H1 (cell line): ENCODE measurements at regions not wholly inside any gene's neighbourhood (a gene's known extent, or its start where the extent isn't known, plus 50 kb on each side); places are given as distances from the start of the nearest gene placed in this dataset.

ENCODE experiments used
- CTCF ChIA-PET: fragments of 300-600 bp; sonication (Branson Sonifier 250); formaldehyde crosslinking; loops from one replicate; lab custom pipeline; 2021; ENCODE audit not compliant: partially characterized antibody; lab: Charles Lee
- POLR2A ChIA-PET: fragments of 300-600 bp; sonication (Branson Sonifier 250); formaldehyde crosslinking; loops from one replicate; lab custom pipeline; 2021; ENCODE audit warnings: inconsistent platforms; ENCODE audit not compliant: partially characterized antibody; lab: Charles Lee
- DNase-seq, 2 experiments: peaks; one replicate each; pipeline versions ENCODE4 v3.0.0 to v3.0.0-alpha.2; 2010 to 2022; ENCODE audit warnings: low spot score in 2 of 2, low read depth in 1 of 2, mixed read lengths in 1 of 2
- FAIRE-seq: peaks from 2 replicates; lab custom pipeline; 2011; peaks lifted over from hg19 to GRCh38; lab: Jason Lieb, UNC
- H2AFZ ChIP-seq: 2 replicates; pipeline ENCODE4 v1.8.1; 2012; ENCODE audit warnings: low read length, inconsistent platforms
- H2AK5ac ChIP-seq: 2 replicates; pipeline ENCODE4 v1.6.1; 2013; ENCODE audit warnings: low read depth, low read length
- H2BK120ac ChIP-seq: replicated peaks from 2 replicates; pipeline ENCODE3; 2013; ENCODE audit warnings: low read depth, low read length, inconsistent platforms
- H2BK12ac ChIP-seq: 2 replicates; pipeline ENCODE4 v1.6.1; 2013; ENCODE audit warnings: low read depth, low read length
- H2BK15ac ChIP-seq: 2 replicates; pipeline ENCODE4 v1.6.1; 2013; ENCODE audit warnings: low read length
- H2BK20ac ChIP-seq: 2 replicates; pipeline ENCODE4 v1.6.1; 2013; ENCODE audit warnings: low read length
- H2BK5ac ChIP-seq: 2 replicates; pipeline ENCODE4 v1.6.1; 2013; ENCODE audit warnings: low read depth, low read length
- H3K14ac ChIP-seq: 2 replicates; pipeline ENCODE4 v1.6.1; 2013; ENCODE audit warnings: inconsistent platforms; ENCODE audit not compliant: insufficient read length
- H3K18ac ChIP-seq: 2 replicates; pipeline ENCODE4 v1.6.1; 2013; ENCODE audit warnings: low read length; ENCODE audit errors: extremely low read depth
- H3K23ac ChIP-seq: 2 replicates; pipeline ENCODE4 v1.6.1; 2013; ENCODE audit warnings: inconsistent platforms; ENCODE audit not compliant: insufficient read length
- H3K23me2 ChIP-seq: 2 replicates; pipeline ENCODE4 v1.6.1; 2013; ENCODE audit warnings: low read depth, low read length
- H3K27ac ChIP-seq: 2 replicates; pipeline ENCODE4 v1.6.1; 2011; ENCODE audit warnings: low read depth, low read length, inconsistent platforms
- H3K27me3 ChIP-seq, 4 experiments: replicated peaks in 1 of 4; 1 replicate in 1 of 4; 2 replicates in 3 of 4; pipeline versions ENCODE4 v1.6.1 to v1.8.1; 2011 to 2013; ENCODE audit warnings: low read length in 3 of 4, mild to moderate bottlenecking in 3 of 4, inconsistent platforms in 2 of 4, mixed read lengths in 2 of 4, moderate library complexity in 1 of 4; ENCODE audit not compliant: control insufficient read depth in 3 of 4, insufficient read depth in 3 of 4; ENCODE audit errors: extremely low read depth in 1 of 4
- H3K36me3 ChIP-seq, 4 experiments: 2 replicates each; pipeline versions ENCODE4 v1.6.1 to v1.8.1; 2011 to 2013; ENCODE audit warnings: mild to moderate bottlenecking in 4 of 4, low read length in 3 of 4, moderate library complexity in 2 of 4, control low read depth in 1 of 4, inconsistent platforms in 1 of 4; ENCODE audit not compliant: insufficient read depth in 4 of 4, control insufficient read depth in 2 of 4
- H3K4ac ChIP-seq: replicated peaks from 2 replicates; pipeline ENCODE3; 2013; ENCODE audit warnings: low read length, low read depth, mixed read lengths, inconsistent platforms; ENCODE audit not compliant: insufficient read length
- H3K4me1 ChIP-seq, 4 experiments: replicated peaks in 1 of 4; 1 replicate in 1 of 4; 2 replicates in 3 of 4; pipeline versions ENCODE4 v1.6.1 to v1.8.1; 2011 to 2013; ENCODE audit warnings: low read length in 3 of 4, inconsistent platforms in 2 of 4, mixed read lengths in 1 of 4; ENCODE audit not compliant: insufficient read depth in 4 of 4, control insufficient read depth in 3 of 4
- H3K4me2 ChIP-seq, 2 experiments: 2 replicates each; pipeline versions ENCODE4 v1.6.1 to v1.8.1; 2011 to 2013; ENCODE audit warnings: low read depth in 2 of 2, low read length in 2 of 2, control low read depth in 1 of 2, inconsistent platforms in 1 of 2, mild to moderate bottlenecking in 1 of 2; ENCODE audit not compliant: insufficient read depth in 1 of 2
- H3K4me3 ChIP-seq, 4 experiments: fragments of 200-600, 300-600 bp in 1 of 4; sonication (generic), shearing (Covaris generic), sonication (Bioruptor Twin) in 1 of 4; 2 replicates each; pipeline versions ENCODE4 v1.5.1 to v1.8.1; 2011 to 2016; ENCODE audit warnings: low read length in 4 of 4, low read depth in 3 of 4, control low read depth in 2 of 4, inconsistent platforms in 2 of 4, mild to moderate bottlenecking in 2 of 4, mixed read lengths in 1 of 4, moderate library complexity in 1 of 4; ENCODE audit not compliant: insufficient read depth in 2 of 4; ENCODE audit errors: extremely low read depth in 1 of 4
- H3K56ac ChIP-seq: replicated peaks from 2 replicates; pipeline ENCODE3; 2013; ENCODE audit warnings: low read depth, mild to moderate bottlenecking, mixed read lengths, low read length, inconsistent platforms; ENCODE audit not compliant: insufficient read length
- H3K79me1 ChIP-seq: 2 replicates; pipeline ENCODE4 v1.6.1; 2013; ENCODE audit warnings: low read depth, low read length, control low read depth
- H3K79me2 ChIP-seq, 2 experiments: 2 replicates each; pipeline versions ENCODE4 v1.6.1 to v1.8.1; 2012 to 2013; ENCODE audit warnings: low read length in 2 of 2, mild to moderate bottlenecking in 2 of 2, inconsistent platforms in 1 of 2; ENCODE audit not compliant: insufficient read depth in 2 of 2, control insufficient read depth in 1 of 2
- H3K9ac ChIP-seq, 4 experiments: replicated peaks in 1 of 4; 1 replicate in 1 of 4; 2 replicates in 3 of 4; pipeline versions ENCODE4 v1.6.1 to v1.8.1; 2011 to 2013; ENCODE audit warnings: low read depth in 3 of 4, low read length in 3 of 4, control low read depth in 2 of 4, mild to moderate bottlenecking in 2 of 4, moderate library complexity in 2 of 4, inconsistent platforms in 1 of 4; ENCODE audit errors: extremely low read depth in 1 of 4
- H3K9me3 ChIP-seq, 2 experiments: 2 replicates each; pipeline versions ENCODE4 v1.6.1 to v1.8.1; 2012 to 2013; ENCODE audit warnings: mild to moderate bottlenecking in 2 of 2, moderate library complexity in 2 of 2, control low read depth in 1 of 2, inconsistent platforms in 1 of 2, low read depth in 1 of 2, low read length in 1 of 2, mixed read lengths in 1 of 2; ENCODE audit not compliant: insufficient read depth in 2 of 2
- H4K20me1 ChIP-seq, 2 experiments: replicated peaks in 1 of 2; 2 replicates each; pipeline versions ENCODE3 to v1.8.1; 2011 to 2013; ENCODE audit warnings: inconsistent platforms in 2 of 2, low read length in 2 of 2, mild to moderate bottlenecking in 1 of 2; ENCODE audit not compliant: insufficient read depth in 2 of 2, control insufficient read depth in 1 of 2
- H4K5ac ChIP-seq: 2 replicates; pipeline ENCODE4 v1.6.1; 2013; ENCODE audit warnings: low read length, low read depth, mixed read lengths, inconsistent platforms; ENCODE audit not compliant: insufficient read length
- H4K8ac ChIP-seq: 2 replicates; pipeline ENCODE4 v1.8.0; 2013; ENCODE audit warnings: mild to moderate bottlenecking, moderate library complexity, low read length, inconsistent platforms; ENCODE audit not compliant: insufficient read depth; ENCODE audit errors: extremely low read depth
- H4K91ac ChIP-seq: replicated peaks from 2 replicates; pipeline ENCODE3; 2013; ENCODE audit warnings: low read length, mixed read lengths, inconsistent platforms; ENCODE audit not compliant: insufficient read length
- BRCA1 ChIP-seq: IDR thresholded peaks from 2 replicates; pipeline ENCODE4 v1.6.1; 2012; ENCODE audit warnings: low read depth, low read length, improper control_type of control experiment
- FOSL1 ChIP-seq: IDR thresholded peaks from 2 replicates; pipeline ENCODE4 v1.6.1; 2011; ENCODE audit warnings: mild to moderate bottlenecking, low read depth, low read length, moderate library complexity; ENCODE audit not compliant: insufficient read depth
- JUN ChIP-seq: IDR thresholded peaks from 2 replicates; pipeline ENCODE4 v1.6.1; 2011; ENCODE audit warnings: low read depth, mild to moderate bottlenecking, improper control_type of control experiment, low read length
- RAD21 ChIP-seq, 2 experiments: IDR thresholded peaks in 1 of 2; conservative IDR thresholded peaks in 1 of 2; 2 replicates each; pipeline ENCODE4 v1.6.1; 2011; ENCODE audit warnings: low read depth in 2 of 2, low read length in 2 of 2, improper control_type of control experiment in 1 of 2, inconsistent platforms in 1 of 2, mild to moderate bottlenecking in 1 of 2, moderate library complexity in 1 of 2
- RBBP5 ChIP-seq: IDR thresholded peaks from 2 replicates; pipeline ENCODE4 v1.7.1; 2012; ENCODE audit warnings: low read depth, mild to moderate bottlenecking, inconsistent platforms, low read length, moderate library complexity, borderline replicate concordance
- SIN3A ChIP-seq, 2 experiments: IDR thresholded peaks in 1 of 2; conservative IDR thresholded peaks in 1 of 2; 2 replicates each; pipeline ENCODE4 v1.6.1; 2011 to 2012; ENCODE audit warnings: low read length in 2 of 2, improper control_type of control experiment in 1 of 2, low read depth in 1 of 2, mild to moderate bottlenecking in 1 of 2
- SIRT6 ChIP-seq: IDR thresholded peaks from one replicate; pipeline ENCODE4 v1.7.1; 2012; ENCODE audit warnings: low read length, inconsistent platforms
- SRF ChIP-seq: IDR thresholded peaks from 2 replicates; pipeline ENCODE4 v1.6.1; 2011; ENCODE audit warnings: mild to moderate bottlenecking, low read depth, low read length, moderate library complexity
- WGBS, 2 experiments: shearing (Covaris generic) in 1 of 2; methylation state at CpG; one replicate each; pipeline versions ENCODE4 v1.1.6 to v1.1.7; 2013 to 2015; ENCODE audit warnings: low lambda C conversion rate in 2 of 2, mixed read lengths in 2 of 2, inconsistent platforms in 1 of 2, low coverage in 1 of 2, missing lambda C conversion rate in 1 of 2; ENCODE audit not compliant: insufficient replicate concordance in 2 of 2, insufficient coverage in 1 of 2, insufficient read length in 1 of 2; ENCODE audit errors: extremely low coverage in 1 of 2, missing lambda C conversion rate in 1 of 2; 5-methylcytosine and 5-hydroxymethylcytosine counted together

- CTCF ChIA-PET = interaction anchor here (0.7 to 4.3 kb wide), 8 partner anchors 9 to 278 kb away, joined by 3 to 30 read pairs (median 4); no protein-coding TSS in a partner anchor
- Histone ChIP-seq H2BK20ac (no peak overlapping the region), H2AK5ac (no peak overlapping the region), H4K20me1 (no peaks in the 10 kb centered on the region), H4K8ac (no peak overlapping the region), H3K36me3 (no peaks in the 10 kb centered on the region), H2BK15ac (no peak overlapping the region), H3K23me2 (no peaks in the 10 kb centered on the region), H3K18ac (no peak overlapping the region), H3K27ac (no peak overlapping the region), H2AFZ (no peak overlapping the region), H2BK5ac (no peak overlapping the region), H3K27me3 (no peaks in the 10 kb centered on the region), H3K14ac (no peak overlapping the region), H2BK12ac (no peak overlapping the region), H3K4me2 (no peak overlapping the region), H2BK120ac (no peak overlapping the region), H3K4me3 (no peak overlapping the region), H3K79me2 (no peaks in the 10 kb centered on the region), H3K9me3 (no peaks in the 10 kb centered on the region), H3K4ac (no peak overlapping the region), H3K23ac (no peak overlapping the region), H3K79me1 (no peaks in the 10 kb centered on the region), H3K9ac (no peak overlapping the region), H3K56ac (no peak overlapping the region), H4K91ac (no peak overlapping the region), H4K5ac (no peak overlapping the region), H3K4me1 (no peaks in the 10 kb centered on the region; a peak in 4 of 7 replicates)
- 94% methylated on average over 5 of the region's 5 CpGs; no CpG with 5 or more reads in 1 of the 2 experiments for WGBS, 2 experiments
- FAIRE-seq (no peak), DNase-seq (no peak)
- TF ChIP-seq SRF (no peak), SIRT6 (no peak), SIN3A (conservative IDR thresholded peaks at IDR 0.05 in 1 of 2, IDR thresholded peaks at IDR 0.05 in 1 of 2; ENCODE audit: low read depth in 1 of 2, low read length in 2 of 2) (no peak), RBBP5 (no peak), JUN (no peak), BRCA1 (no peak), RAD21 (IDR thresholded peaks at IDR 0.05 in 1 of 2, conservative IDR thresholded peaks at IDR 0.05 in 1 of 2; ENCODE audit: low read depth in 2 of 2, low read length in 2 of 2) (no peak), FOSL1 (no peak)
- POLR2A ChIA-PET = no interaction called here
Observed at GRCh38 chr11:114784216-114784615, 105.9 kb downstream of the NXPE2 start.
